Activated CD8-positive, alpha-beta memory T cell treated with anti-CD3 and anti-CD28 coated beads for 4 hours (primary cell): ENCODE measurements at regions not wholly inside any gene's neighbourhood (a gene's known extent, or its start where the extent isn't known, plus 50 kb on each side); places are given as distances from the start of the nearest gene placed in this dataset.
A peak's percentile ranks its signal among the peaks of the same experiment; 100 is the strongest.
"Not testable (repeated sequence)": the region's sequence is repeated elsewhere in the genome, so short reads cannot be mapped to it uniquely, and the experiment has no call there.

ENCODE experiments used
- DNase-seq, 2 donors: peaks; one replicate each; pipeline ENCODE4 v3.0.0-alpha.2; 2020; ENCODE audit warnings: low read depth in 2 of 2

GRCh38 chrX:45986971-45987370 is 558.2 kb downstream of the ZNF674 start:
- DNase-seq: no peak

- no peak for DNase-seq
Measured at GRCh38 chrX:45986081-45986480, 559.1 kb downstream of the ZNF674 start.

GRCh38 chrX:45982958-45983727 is 562.1 kb downstream of the ZNF674 start:
- DNase-seq: not testable (repeated sequence)

- no peak for DNase-seq
Measured at GRCh38 chrX:45980726-45981125, 564.5 kb downstream of the ZNF674 start.

- no peak for DNase-seq
Measured at GRCh38 chrX:45975633-45976032, 569.6 kb downstream of the ZNF674 start.

GRCh38 chrX:45972636-45973035 is 572.6 kb downstream of the ZNF674 start:
- no peak for DNase-seq

- no peak for DNase-seq
Measured at GRCh38 chrX:45959567-45959966, 585.7 kb downstream of the ZNF674 start.

- DNase-seq: no peak
Measured at GRCh38 chrX:45956191-45956870, 588.9 kb downstream of the ZNF674 start.

- no peak for DNase-seq
Measured at GRCh38 chrX:45955661-45956060, 589.6 kb downstream of the ZNF674 start.

GRCh38 chrX:45954026-45954425 is 591.2 kb downstream of the ZNF674 start:
- DNase-seq: no peak

- no peak for DNase-seq
Measured at GRCh38 chrX:45952030-45952429, 593.2 kb downstream of the ZNF674 start.

GRCh38 chrX:45935408-45935807 is 609.8 kb downstream of the ZNF674 start:
- DNase-seq: no peak

GRCh38 chrX:45912316-45912715 is 632.9 kb downstream of the ZNF674 start:
- DNase-seq: no peak

GRCh38 chrX:45907786-45908185 is 637.4 kb downstream of the ZNF674 start:
- no peak for DNase-seq

GRCh38 chrX:45903781-45904201 is 641.4 kb downstream of the ZNF674 start:
- DNase-seq: no peak

- DNase-seq: no peak
Measured at GRCh38 chrX:45900766-45901615, 644.2 kb downstream of the ZNF674 start.

GRCh38 chrX:45894864-45895645 is 650.2 kb downstream of the ZNF674 start:
- no peak for DNase-seq

GRCh38 chrX:45889471-45889870 is 655.8 kb downstream of the ZNF674 start:
- DNase-seq: peak in 1 of 2 donors; percentile 1

GRCh38 chrX:45888518-45888917 is 656.7 kb downstream of the ZNF674 start:
- DNase-seq: no peak

GRCh38 chrX:45885931-45886330 is 659.3 kb downstream of the ZNF674 start:
- no peak for DNase-seq

- no peak for DNase-seq
Measured at GRCh38 chrX:45879512-45879911, 665.7 kb downstream of the ZNF674 start.

GRCh38 chrX:45876206-45876605 is 669.0 kb downstream of the ZNF674 start:
- no peak for DNase-seq
